SK-N-SH (cell line): ENCODE measurements at regions not wholly inside any gene's neighbourhood (a gene's known extent, or its start where the extent isn't known, plus 50 kb on each side); places are given as distances from the start of the nearest gene placed in this dataset.
"Not testable (repeated sequence)": the region's sequence is repeated elsewhere in the genome, so short reads cannot be mapped to it uniquely, and the experiment has no call there.

Source experiments
- CTCF ChIA-PET: fragments of 300-600, 350-600 bp; formaldehyde crosslinking; extraction: SDS; loops from one replicate; lab custom pipeline; 2021; lab: Yijun Ruan, JAX
- POLR2A ChIA-PET: fragments of 350-600 bp; sonication (Branson Sonifier 250); formaldehyde crosslinking; extraction: SDS; loops from one replicate; lab custom pipeline; 2020; ENCODE audit warnings: antibody characterized with exemption, inconsistent platforms; lab: Yijun Ruan, JAX
- DNase-seq: peaks from one replicate; pipeline ENCODE4 v3.0.0; 2012
- H2AFZ ChIP-seq: fragments of 200-600 bp; sonication (generic); 2 replicates; pipeline ENCODE4 v1.8.1; 2016; ENCODE audit warnings: antibody characterized with exemption, mild to moderate bottlenecking, low read depth
- H3F3A ChIP-seq: fragments of 200-600 bp; sonication (generic); replicated peaks from 2 replicates; pipeline ENCODE3; 2016; ENCODE audit warnings: antibody characterized with exemption, mild to moderate bottlenecking; ENCODE audit not compliant: insufficient read depth
- H3K27ac ChIP-seq, 2 experiments: fragments of 200-500 bp in 1 of 2; fragments of 200-600 bp in 1 of 2; sonication (Bioruptor generic) in 1 of 2; sonication (generic), shearing (Covaris generic) in 1 of 2; 2 replicates each; pipeline versions ENCODE4 v1.5.1 to v1.6.1; 2014 to 2016; ENCODE audit warnings: low read depth in 2 of 2, inconsistent platforms in 1 of 2, low read length in 1 of 2, mild to moderate bottlenecking in 1 of 2, mixed read lengths in 1 of 2
- H3K27me3 ChIP-seq: fragments of 200-600 bp; sonication (generic), shearing (Covaris generic); 2 replicates; pipeline ENCODE4 v1.6.1; 2016; ENCODE audit warnings: mixed run types; ENCODE audit not compliant: insufficient read depth
- H3K36me3 ChIP-seq, 2 experiments: fragments of 200-500 bp in 1 of 2; fragments of 200-600 bp in 1 of 2; sonication (Bioruptor generic) in 1 of 2; sonication (generic) in 1 of 2; replicated peaks in 1 of 2; 2 replicates each; pipeline versions ENCODE3 to v1.5.1; 2014 to 2016; ENCODE audit warnings: low read length in 1 of 2, mild to moderate bottlenecking in 1 of 2; ENCODE audit not compliant: insufficient read depth in 2 of 2, control insufficient read depth in 1 of 2
- H3K4me1 ChIP-seq, 2 experiments: fragments of 200-500 bp in 1 of 2; fragments of 200-600 bp in 1 of 2; sonication (Bioruptor generic) in 1 of 2; sonication (generic), shearing (Covaris generic) in 1 of 2; 2 replicates each; pipeline versions ENCODE4 v1.5.1 to v1.6.1; 2014 to 2016; ENCODE audit warnings: low read depth in 1 of 2, low read length in 1 of 2, mixed run types in 1 of 2; ENCODE audit not compliant: insufficient read depth in 2 of 2, control insufficient read depth in 1 of 2
- H3K4me2 ChIP-seq: fragments of 200-600 bp; sonication (generic), shearing (Covaris generic); 2 replicates; pipeline ENCODE4 v1.6.1; 2017; ENCODE audit warnings: mixed run types
- H3K4me3 ChIP-seq, 2 experiments: fragments of 200-500 bp in 1 of 2; fragments of 200-600 bp in 1 of 2; sonication (Bioruptor generic) in 1 of 2; sonication (generic), shearing (Covaris generic) in 1 of 2; 2 replicates each; pipeline versions ENCODE4 v1.5.1 to v1.8.1; 2014 to 2016; ENCODE audit warnings: low read depth in 2 of 2, inconsistent platforms in 1 of 2, low read length in 1 of 2, mild to moderate bottlenecking in 1 of 2, mixed read lengths in 1 of 2, moderate library complexity in 1 of 2
- H3K79me2 ChIP-seq: fragments of 200-600 bp; sonication (generic); 2 replicates; pipeline ENCODE4 v1.8.1; 2017; ENCODE audit warnings: mild to moderate bottlenecking; ENCODE audit not compliant: insufficient read depth
- H3K9ac ChIP-seq: fragments of 200-600 bp; sonication (generic); 2 replicates; pipeline ENCODE4 v1.6.1; 2017; ENCODE audit warnings: mixed run types
- H3K9me2 ChIP-seq: fragments of 200-600 bp; sonication (generic); 2 replicates; pipeline ENCODE4 v1.6.1; 2017; ENCODE audit warnings: mixed run types
- H3K9me3 ChIP-seq: fragments of 200-600 bp; sonication (generic); 2 replicates; pipeline ENCODE4 v1.6.1; 2017; ENCODE audit warnings: mixed run types, mild to moderate bottlenecking, moderate library complexity
- H4K20me1 ChIP-seq: fragments of 200-600 bp; sonication (generic); 2 replicates; pipeline ENCODE4 v1.6.1; 2017; ENCODE audit warnings: mild to moderate bottlenecking, mixed run types; ENCODE audit not compliant: insufficient read depth
- CHD2 ChIP-seq: fragments of 150-350 bp; IDR thresholded peaks from 2 replicates; pipeline ENCODE4 v1.6.1; 2018; ENCODE audit warnings: low read length; ENCODE audit not compliant: partially characterized antibody
- ELF1 ChIP-seq: IDR thresholded peaks from 2 replicates; pipeline ENCODE4 v1.4.0; 2012
- EP300 ChIP-seq, 2 experiments: IDR thresholded peaks; 2 replicates each; pipeline versions ENCODE4 v1.4.0 to v1.6.1; 2012; ENCODE audit warnings: borderline replicate concordance in 1 of 2, low read depth in 1 of 2, low read length in 1 of 2
- GABPA ChIP-seq: IDR thresholded peaks from 2 replicates; pipeline ENCODE4 v1.4.0; 2012; ENCODE audit warnings: low read depth, mild to moderate bottlenecking
- IRF3 ChIP-seq: fragments of 150-350 bp; IDR thresholded peaks from 2 replicates; pipeline ENCODE4 v1.6.1; 2016; ENCODE audit warnings: mild to moderate bottlenecking, low read depth, low read length
- JUND ChIP-seq: IDR thresholded peaks from 2 replicates; pipeline ENCODE4 v1.4.0; 2012
- MAX ChIP-seq: IDR thresholded peaks from 2 replicates; pipeline ENCODE4 v1.4.0; 2012; ENCODE audit warnings: low read depth
- MEF2A ChIP-seq: IDR thresholded peaks from 2 replicates; pipeline ENCODE4 v1.4.0; 2012; ENCODE audit warnings: low read depth, borderline replicate concordance
- MXI1 ChIP-seq: IDR thresholded peaks from 2 replicates; pipeline ENCODE4 v1.6.1; 2012; ENCODE audit warnings: mild to moderate bottlenecking, low read depth, low read length, improper control_type of control experiment
- NFIC ChIP-seq: IDR thresholded peaks from 2 replicates; pipeline ENCODE4 v1.4.0; 2012; ENCODE audit warnings: borderline replicate concordance
- NRF1 ChIP-seq: IDR thresholded peaks from 2 replicates; pipeline ENCODE4 v1.6.1; 2012; ENCODE audit warnings: low read depth, mild to moderate bottlenecking, low read length
- RXRA ChIP-seq: IDR thresholded peaks from 2 replicates; pipeline ENCODE4 v1.4.0; 2012; ENCODE audit warnings: low read depth, mild to moderate bottlenecking, borderline replicate concordance
- SIN3A ChIP-seq: IDR thresholded peaks from 2 replicates; pipeline ENCODE4 v1.6.1; 2012; ENCODE audit warnings: low read depth, mild to moderate bottlenecking, low read length, moderate library complexity, borderline replicate concordance
- SMC3 ChIP-seq: IDR thresholded peaks from 2 replicates; pipeline ENCODE4 v1.6.1; 2012; ENCODE audit warnings: low read depth, low read length, improper control_type of control experiment
- TAF1 ChIP-seq: IDR thresholded peaks from 2 replicates; pipeline ENCODE4 v1.6.1; 2012; ENCODE audit warnings: low read depth, mild to moderate bottlenecking, low read length, moderate library complexity, borderline replicate concordance
- TCF12 ChIP-seq: IDR thresholded peaks from 2 replicates; pipeline ENCODE4 v1.4.0; 2012
- TEAD4 ChIP-seq: IDR thresholded peaks from 2 replicates; pipeline ENCODE4 v1.4.0; 2012; ENCODE audit warnings: mild to moderate bottlenecking, borderline replicate concordance; ENCODE audit not compliant: insufficient read depth
- USF2 ChIP-seq: fragments of 150-350 bp; IDR thresholded peaks from 2 replicates; pipeline ENCODE4 v1.6.1; 2017; ENCODE audit warnings: antibody characterized with exemption, low read length, low read depth, borderline replicate concordance
- YY1 ChIP-seq: IDR thresholded peaks from 2 replicates; pipeline ENCODE4 v1.4.0; 2012; ENCODE audit warnings: low read depth, mild to moderate bottlenecking
- WGBS: methylation state at CpG from one replicate; pipeline ENCODE4 v1.1.6; 2017; ENCODE audit warnings: low lambda C conversion rate; 5-methylcytosine and 5-hydroxymethylcytosine counted together

DNA sequence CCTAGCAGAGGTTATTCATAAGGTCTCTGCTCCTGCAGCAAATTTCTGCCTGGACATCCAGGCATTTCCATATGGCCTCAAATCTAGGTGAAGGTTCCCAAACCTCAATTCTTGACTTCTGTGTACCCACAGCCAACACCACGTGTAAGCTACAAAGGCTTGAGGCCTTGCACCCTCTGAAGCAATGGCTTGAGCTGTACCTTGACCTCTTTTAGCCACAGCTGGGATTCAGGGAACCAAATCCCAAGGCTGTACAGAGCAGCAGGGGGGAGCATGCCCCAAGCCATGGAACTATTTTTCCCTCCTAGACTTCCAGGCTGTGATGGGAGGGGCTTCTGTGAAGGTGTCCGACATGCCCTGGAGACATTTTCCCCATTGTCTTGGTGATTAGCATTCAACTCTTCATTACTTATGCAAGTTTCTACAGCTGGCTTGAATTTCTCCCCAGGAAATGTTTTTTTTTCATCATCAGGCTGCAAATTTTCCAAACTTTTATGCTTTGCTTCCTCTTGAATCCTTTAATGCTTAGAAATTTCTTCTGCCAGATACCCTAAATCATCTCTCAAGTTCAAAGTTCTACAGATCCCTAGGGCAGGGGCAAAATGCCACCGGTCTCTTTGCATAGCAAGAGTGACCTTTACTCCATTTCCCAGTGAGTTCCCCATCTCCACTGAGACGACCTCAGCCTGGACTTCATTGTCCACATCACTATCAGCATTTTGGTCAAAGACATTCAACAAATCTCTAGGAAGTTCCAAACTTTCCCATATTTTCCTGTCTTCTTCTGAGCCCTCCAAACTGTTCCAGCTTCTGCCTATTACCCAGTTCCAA, 1148.9 kb downstream of the SORCS1 start:
- DNase-seq, H3K27me3 ChIP-seq, H3F3A ChIP-seq, CTCF ChIA-PET, H3K4me2 ChIP-seq, H3K27ac ChIP-seq, H3K9ac ChIP-seq, H3K9me3 ChIP-seq, H3K79me2 ChIP-seq, H4K20me1 ChIP-seq, H3K4me1 ChIP-seq, H3K9me2 ChIP-seq, POLR2A ChIA-PET, H2AFZ ChIP-seq, H3K36me3 ChIP-seq, H3K4me3 ChIP-seq: not testable (repeated sequence)
- WGBS = 10% methylated on average over 4 of the region's 4 CpGs

DNA sequence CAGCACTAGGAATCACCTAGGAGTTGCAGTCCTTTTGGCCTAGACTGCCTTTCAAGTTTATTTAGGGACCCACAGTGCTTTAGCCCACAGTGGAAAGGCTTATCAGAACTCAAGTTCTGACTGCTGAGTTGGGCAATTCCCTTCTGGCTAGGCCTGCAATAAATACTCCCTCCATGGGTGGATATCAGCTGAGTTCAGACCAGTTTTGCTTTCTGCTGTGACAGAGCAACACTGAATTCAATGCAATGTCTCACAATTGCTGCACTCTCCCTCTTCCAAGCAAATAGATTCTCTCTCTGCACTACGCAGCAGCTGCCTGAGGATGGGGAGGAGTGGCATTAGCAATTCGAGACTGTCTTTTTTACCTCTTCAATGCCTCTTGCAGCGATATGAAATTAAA, 1153.3 kb downstream of the SORCS1 start:
- Histone ChIP-seq H3K9me2 (no peaks in the 10 kb centered on the region), H3K36me3 (no peaks in the 10 kb centered on the region), H2AFZ (no peak overlapping the region), H3K27me3 (no peaks in the 10 kb centered on the region), H4K20me1 (no peaks in the 10 kb centered on the region), H3K4me3 (no peak overlapping the region), H3K4me2 (no peak overlapping the region), H3K27ac (no peak overlapping the region), H3F3A (no peaks in the 10 kb centered on the region), H3K9me3 (peaks cover 4% of the 10 kb centered on the region), H3K4me1 (no peaks in the 10 kb centered on the region), H3K9ac (no peak overlapping the region), H3K79me2 (no peaks in the 10 kb centered on the region)
- 16% methylated on average over 3 of the region's 3 CpGs for WGBS
- ChIA-PET POLR2A (no interaction called here), CTCF (no interaction called here)
- TF ChIP-seq TEAD4 (no peak), YY1 (no peak), USF2 (no peak), SIN3A (no peak), MEF2A (no peak)
- DNase-seq = no peak

GRCh38 chr10:106000721-106001120, 1163.8 kb downstream of the SORCS1 start:
- no peak overlapping the region for H3K4me3 ChIP-seq
- no peaks in the 10 kb centered on the region for H3K9me3 ChIP-seq
- ChIA-PET CTCF (no interaction called here), POLR2A (no interaction called here)
- H2AFZ ChIP-seq = no peak overlapping the region
- H3K4me1 ChIP-seq = no peaks in the 10 kb centered on the region
- no peaks in the 10 kb centered on the region for H3K36me3 ChIP-seq
- no peak overlapping the region for H3K9ac ChIP-seq
- H3K9me2 ChIP-seq = no peaks in the 10 kb centered on the region
- no peaks in the 10 kb centered on the region for H3F3A ChIP-seq
- no peak overlapping the region for H3K27ac ChIP-seq
- no peak overlapping the region for H3K4me2 ChIP-seq
- no peaks in the 10 kb centered on the region for H4K20me1 ChIP-seq
- no peak for DNase-seq
- no peaks in the 10 kb centered on the region for H3K27me3 ChIP-seq
- no peaks in the 10 kb centered on the region for H3K79me2 ChIP-seq
- WGBS = 20% methylated on average over 2 of the region's 2 CpGs
- TF ChIP-seq TAF1 (no peak), TEAD4 (no peak), TCF12 (no peak), MXI1 (no peak), IRF3 (no peak), CHD2 (no peak), RXRA (no peak), JUND (no peak), SMC3 (no peak), GABPA (no peak), ELF1 (no peak), MAX (no peak), NRF1 (no peak), EP300 (IDR thresholded peaks at IDR 0.05; ENCODE audit: borderline replicate concordance in 1 of 2, low read depth in 1 of 2, low read length in 1 of 2) (no peak), YY1 (no peak), SIN3A (no peak), NFIC (no peak), USF2 (no peak)
